Astrocyte (in vitro differentiated cells and primary cell): ENCODE measurements at regions not wholly inside any gene's neighbourhood (a gene's known extent, or its start where the extent isn't known, plus 50 kb on each side); places are given as distances from the start of the nearest gene placed in this dataset.

ENCODE experiments used
- DNase-seq: peaks from one replicate; pipeline ENCODE4 v3.0.0-alpha.2; 2010; ENCODE audit warnings: low read depth
- FAIRE-seq: peaks from 2 replicates; lab custom pipeline; 2011; peaks lifted over from hg19 to GRCh38; lab: Jason Lieb, UNC
- H2AFZ ChIP-seq: 2 replicates; pipeline ENCODE4 v1.6.0; 2012; ENCODE audit warnings: low read depth, low read length, inconsistent platforms
- H3K27ac ChIP-seq: 2 replicates; pipeline ENCODE4 v1.5.1; 2011; ENCODE audit warnings: low read depth, low read length, inconsistent platforms
- H3K27me3 ChIP-seq: 2 replicates; pipeline ENCODE4 v1.6.0; 2011; ENCODE audit warnings: low read length, inconsistent platforms; ENCODE audit not compliant: insufficient read depth
- H3K36me3 ChIP-seq: 2 replicates; pipeline ENCODE4 v1.5.1; 2011; ENCODE audit warnings: low read length, inconsistent platforms; ENCODE audit not compliant: insufficient read depth
- H3K4me1 ChIP-seq: 2 replicates; pipeline ENCODE4 v1.5.1; 2011; ENCODE audit warnings: low read length, inconsistent platforms; ENCODE audit not compliant: insufficient read depth
- H3K4me2 ChIP-seq: 2 replicates; pipeline ENCODE4 v1.6.0; 2012; ENCODE audit warnings: low read length, inconsistent platforms
- H3K4me3 ChIP-seq: 2 replicates; pipeline ENCODE4 v1.5.1; 2011; ENCODE audit warnings: low read depth, mild to moderate bottlenecking, low read length, inconsistent platforms; ENCODE audit not compliant: insufficient read depth
- H3K79me2 ChIP-seq: 2 replicates; pipeline ENCODE4 v1.6.0; 2012; ENCODE audit warnings: mild to moderate bottlenecking, low read length, inconsistent platforms; ENCODE audit not compliant: insufficient read depth
- H3K9ac ChIP-seq: 2 replicates; pipeline ENCODE4 v1.6.0; 2012; ENCODE audit warnings: mild to moderate bottlenecking, low read length, inconsistent platforms
- H3K9me3 ChIP-seq: 2 replicates; pipeline ENCODE4 v1.5.1; 2012; ENCODE audit warnings: low read depth, mild to moderate bottlenecking, low read length, inconsistent platforms; ENCODE audit not compliant: insufficient read depth
- H4K20me1 ChIP-seq: 2 replicates; pipeline ENCODE4 v1.6.0; 2012; ENCODE audit warnings: low read length, inconsistent platforms; ENCODE audit not compliant: insufficient read depth
- H3K27ac Mint-ChIP-seq: one replicate; pipeline ENCODE4 v1.8.0; 2021; ENCODE audit warnings: mild to moderate bottlenecking, mixed read lengths; ENCODE audit not compliant: unreplicated experiment
- H3K27me3 Mint-ChIP-seq: one replicate; pipeline ENCODE4 v1.8.0; 2021; ENCODE audit warnings: low read depth, mixed read lengths; ENCODE audit not compliant: unreplicated experiment
- H3K36me3 Mint-ChIP-seq: one replicate; pipeline ENCODE4 v1.8.0; 2021; ENCODE audit warnings: low read depth, mixed read lengths; ENCODE audit not compliant: unreplicated experiment
- H3K4me1 Mint-ChIP-seq: one replicate; pipeline ENCODE4 v1.8.0; 2021; ENCODE audit warnings: low read depth, mixed read lengths; ENCODE audit not compliant: unreplicated experiment
- H3K4me3 Mint-ChIP-seq: one replicate; pipeline ENCODE4 v1.8.0; 2021; ENCODE audit warnings: mild to moderate bottlenecking, moderate library complexity, mixed read lengths; ENCODE audit not compliant: unreplicated experiment
- H3K9me3 Mint-ChIP-seq: one replicate; pipeline ENCODE4 v1.8.0; 2021; ENCODE audit warnings: mild to moderate bottlenecking, mixed read lengths; ENCODE audit not compliant: unreplicated experiment
- CTCF ChIP-seq: IDR thresholded peaks from 2 replicates; pipeline ENCODE4 v1.5.1; 2011; ENCODE audit warnings: low read depth, mild to moderate bottlenecking, inconsistent platforms, low read length, moderate library complexity; ENCODE audit not compliant: insufficient read depth
- EZH2 ChIP-seq: IDR thresholded peaks from 2 replicates; pipeline ENCODE4 v1.6.1; 2012; ENCODE audit warnings: mild to moderate bottlenecking, low read length, inconsistent platforms; ENCODE audit not compliant: insufficient read depth

GRCh38 chr22:49267996-49268395, 559.7 kb downstream of the BRD1 start:
- Mint-ChIP-seq H3K36me3 (no peaks in the 10 kb centered on the region), H3K4me3 (no peak overlapping the region), H3K27me3 (peaks cover 42% of the 10 kb centered on the region), H3K27ac (no peak overlapping the region), H3K9me3 (peaks cover 4% of the 10 kb centered on the region), H3K4me1 (no peaks in the 10 kb centered on the region)
- Histone ChIP-seq H3K4me1 (no peaks in the 10 kb centered on the region), H3K27ac (no peak overlapping the region), H3K9ac (no peak overlapping the region), H4K20me1 (no peaks in the 10 kb centered on the region), H3K4me3 (no peak overlapping the region), H2AFZ (no peak overlapping the region), H3K36me3 (no peaks in the 10 kb centered on the region), H3K9me3 (peaks cover 7% of the 10 kb centered on the region), H3K27me3 (no peaks in the 10 kb centered on the region), H3K4me2 (no peak overlapping the region), H3K79me2 (no peaks in the 10 kb centered on the region)
- TF ChIP-seq EZH2 = no peak
- TF ChIP-seq CTCF = no peak
- FAIRE-seq (no peak), DNase-seq (no peak)

DNA sequence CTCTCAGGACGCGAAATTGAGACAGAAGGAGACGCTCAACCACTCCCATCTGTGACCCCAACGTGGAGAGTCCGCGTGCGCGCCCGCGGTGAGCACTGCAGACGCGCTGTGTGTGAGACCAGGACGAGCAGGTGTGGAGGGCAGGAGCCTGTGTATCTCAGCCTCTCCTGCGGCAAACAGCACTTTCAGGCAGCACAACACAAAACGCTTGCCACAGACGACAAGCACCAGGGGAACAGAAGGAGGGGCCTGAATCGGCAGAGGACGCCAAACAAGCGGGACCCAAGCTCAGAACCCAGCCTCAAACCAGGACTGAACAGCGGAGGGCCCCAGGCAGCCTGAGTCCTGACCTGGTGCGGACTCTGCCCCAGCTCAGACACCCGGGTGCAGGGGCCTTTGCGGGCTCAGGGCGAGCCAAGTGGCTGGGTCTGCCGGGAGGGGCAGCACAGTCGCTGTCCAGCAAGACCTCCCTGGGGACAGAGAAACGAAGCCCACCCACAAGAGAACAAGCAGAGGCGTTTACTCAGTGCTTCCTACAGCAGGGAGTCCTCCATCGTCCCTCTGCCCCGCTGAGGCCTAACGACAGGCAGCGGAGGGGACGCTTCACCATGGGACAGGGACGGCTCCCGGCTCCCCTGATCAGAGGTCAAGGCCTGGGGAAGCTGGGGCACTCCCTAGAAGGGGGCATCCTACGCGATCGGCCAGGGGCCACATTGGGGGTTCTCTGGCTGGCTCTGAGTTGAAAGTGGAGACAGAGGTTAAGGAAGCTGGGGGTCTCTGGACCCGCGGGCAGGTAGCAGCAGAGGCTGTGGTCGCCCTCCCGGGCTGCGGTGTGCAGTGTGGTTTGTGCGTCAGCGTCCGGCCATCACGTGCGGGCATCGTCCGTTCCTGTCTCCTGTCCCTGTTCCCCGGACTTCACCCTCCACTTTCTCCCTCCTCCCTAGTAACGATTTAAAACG, 560.8 kb downstream of the BRD1 start:
- FAIRE-seq (no peak), DNase-seq (no peak)
- no peaks in the 10 kb centered on the region for H3K36me3 Mint-ChIP-seq
- peaks cover 2% of the 10 kb centered on the region for H3K9me3 Mint-ChIP-seq
- H2AFZ ChIP-seq = no peak overlapping the region
- H3K4me2 ChIP-seq = no peak overlapping the region
- no peak overlapping the region for H3K27ac Mint-ChIP-seq
- no peak overlapping the region for H3K4me3 ChIP-seq
- no peaks in the 10 kb centered on the region for H3K4me1 Mint-ChIP-seq
- H4K20me1 ChIP-seq = no peaks in the 10 kb centered on the region
- H3K4me3 Mint-ChIP-seq = no peak overlapping the region
- no peaks in the 10 kb centered on the region for H3K36me3 ChIP-seq
- TF ChIP-seq CTCF (no peak), EZH2 (no peak)
- H3K27me3 ChIP-seq = no peaks in the 10 kb centered on the region
- H3K27ac ChIP-seq = no peak overlapping the region
- no peak overlapping the region for H3K9ac ChIP-seq
- no peaks in the 10 kb centered on the region for H3K79me2 ChIP-seq
- peaks cover 40% of the 10 kb centered on the region for H3K27me3 Mint-ChIP-seq
- H3K9me3 ChIP-seq = peaks cover 5% of the 10 kb centered on the region
- H3K4me1 ChIP-seq = no peaks in the 10 kb centered on the region

DNA sequence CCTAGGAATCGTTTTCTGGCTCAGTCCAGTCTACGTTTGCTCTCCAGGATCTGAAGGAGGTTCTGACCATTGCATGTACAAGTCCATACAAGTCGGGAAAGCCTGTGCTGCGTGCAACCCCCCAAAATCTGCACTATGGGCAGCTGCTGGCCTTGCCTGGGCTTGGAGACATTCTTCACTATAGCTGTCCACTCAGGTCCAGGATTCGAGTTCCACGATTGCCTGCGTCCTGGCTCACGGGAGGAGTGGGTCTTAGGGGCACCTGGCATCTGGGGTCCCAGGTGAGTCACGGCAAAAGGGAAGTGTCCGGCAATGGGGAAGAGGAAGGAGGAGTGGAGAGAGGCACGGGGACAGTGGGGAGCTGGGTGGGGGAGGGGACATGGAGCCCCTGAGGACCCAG, 563.0 kb downstream of the BRD1 start:
- Histone ChIP-seq H3K27me3 (no peaks in the 10 kb centered on the region), H3K4me2 (no peak overlapping the region), H3K79me2 (no peaks in the 10 kb centered on the region), H3K4me3 (no peak overlapping the region), H3K27ac (no peak overlapping the region), H3K9ac (no peak overlapping the region), H3K36me3 (no peaks in the 10 kb centered on the region), H3K9me3 (peaks cover 18% of the 10 kb centered on the region), H3K4me1 (no peaks in the 10 kb centered on the region), H4K20me1 (no peaks in the 10 kb centered on the region), H2AFZ (no peak overlapping the region)
- TF ChIP-seq EZH2 (no peak), CTCF (no peak)
- Mint-ChIP-seq H3K36me3 (no peaks in the 10 kb centered on the region), H3K27ac (no peak overlapping the region), H3K4me1 (no peaks in the 10 kb centered on the region), H3K27me3 (peaks cover 38% of the 10 kb centered on the region), H3K9me3 (peaks cover 2% of the 10 kb centered on the region), H3K4me3 (no peak overlapping the region)
- FAIRE-seq = no peak
- no peak for DNase-seq
